ENCODE measurements at regions not wholly inside any gene's neighbourhood (a gene's known extent, or its start where the extent isn't known, plus 50 kb on each side); places are given as distances from the start of the nearest gene placed in this dataset.

DNA sequence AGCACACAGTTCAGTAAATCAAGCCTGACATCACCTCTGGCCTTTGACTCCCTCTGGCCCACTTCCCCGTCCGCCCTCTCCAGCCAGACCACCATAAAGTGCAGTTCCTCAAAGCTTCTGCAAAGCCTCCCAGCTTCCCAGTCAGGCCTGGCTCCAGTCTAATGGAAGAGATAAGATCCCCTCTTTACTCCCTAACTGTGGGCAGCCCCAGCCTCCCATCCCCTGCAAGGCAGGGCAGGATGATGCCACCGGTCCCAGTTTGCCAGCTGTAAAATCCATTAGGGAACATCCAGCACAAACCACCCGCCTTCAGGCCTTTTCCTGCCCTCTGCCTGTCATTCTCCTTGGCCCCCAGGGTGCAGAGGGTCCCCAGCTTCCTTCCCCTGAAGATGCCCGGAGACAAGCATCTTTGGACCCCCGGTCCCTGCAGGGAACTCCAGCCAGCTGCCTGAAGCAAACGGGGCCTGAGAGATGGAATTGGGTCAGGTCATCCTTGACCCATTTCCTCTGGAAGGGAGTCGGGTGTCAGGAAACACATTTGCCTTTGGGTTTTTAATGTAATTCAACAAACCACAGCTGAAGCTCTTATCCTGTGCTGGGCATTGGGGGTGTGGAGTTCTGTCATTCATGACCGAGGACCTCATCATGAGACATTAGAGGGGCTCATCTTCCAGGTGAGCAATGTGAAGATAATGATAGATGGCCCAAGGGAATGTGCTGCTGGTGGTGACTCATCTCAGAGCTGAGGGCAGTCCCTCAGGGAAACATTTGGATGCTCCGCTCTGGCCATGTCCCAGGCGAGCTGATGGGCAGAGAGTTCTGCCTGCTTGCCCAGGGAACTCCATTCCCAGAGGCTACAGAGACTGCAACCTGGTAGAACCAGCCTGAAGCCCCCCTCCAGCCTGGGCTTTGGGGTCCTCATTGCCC lies 93.8 kb upstream of the CLMN start:
- DNase-seq (ENCODE audit: low read depth in 3 of 3) = no peak

- no peak for DNase-seq (ENCODE audit: low read depth in 3 of 3)
Measured at GRCh38 chr14:95410838-95411237, 91.1 kb upstream of the CLMN start.

GRCh38 chr14:95409477-95410272 lies 90.0 kb upstream of the CLMN start:
- DNase-seq (ENCODE audit: low read depth in 3 of 3) = no peak

- no peak for DNase-seq (ENCODE audit: low read depth in 3 of 3)
Measured at GRCh38 chr14:95408731-95409476, 89.2 kb upstream of the CLMN start.

- no peak for DNase-seq (ENCODE audit: low read depth in 3 of 3)
Measured at GRCh38 chr14:95407354-95407753, 87.6 kb upstream of the CLMN start.

DNA sequence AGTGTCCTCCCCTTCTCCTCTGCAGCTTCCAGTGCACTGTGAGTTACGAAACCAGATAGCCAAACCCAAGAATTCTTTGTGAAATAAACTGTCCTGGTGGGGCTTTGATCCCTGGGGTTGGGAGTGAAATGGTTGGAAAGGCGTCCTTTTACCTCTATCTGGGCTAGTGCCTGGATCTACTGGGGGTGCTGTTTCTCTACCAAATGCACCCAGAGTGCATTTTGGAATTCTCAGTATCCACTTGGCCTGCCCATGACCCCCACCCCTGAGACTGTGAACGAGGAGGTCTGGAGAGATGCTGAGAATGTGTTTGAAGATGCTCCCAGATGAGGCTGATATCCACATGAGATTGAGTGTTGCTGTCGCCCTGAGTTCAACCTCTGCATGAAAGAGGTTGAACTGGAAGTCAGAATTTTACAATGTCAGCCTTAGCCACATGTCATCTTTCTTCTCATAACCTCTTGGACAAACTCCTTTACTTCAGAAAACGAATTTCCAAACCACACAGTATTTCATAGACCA lies 87.1 kb upstream of the CLMN start:
- DNase-seq (ENCODE audit: low read depth in 3 of 3) = no peak

- DNase-seq (ENCODE audit: low read depth in 3 of 3) = no peak
Measured at GRCh38 chr14:95404583-95404982, 84.9 kb upstream of the CLMN start.

GRCh38 chr14:95402578-95402977 lies 82.9 kb upstream of the CLMN start:
- no peak for DNase-seq (ENCODE audit: low read depth in 3 of 3)

DNA sequence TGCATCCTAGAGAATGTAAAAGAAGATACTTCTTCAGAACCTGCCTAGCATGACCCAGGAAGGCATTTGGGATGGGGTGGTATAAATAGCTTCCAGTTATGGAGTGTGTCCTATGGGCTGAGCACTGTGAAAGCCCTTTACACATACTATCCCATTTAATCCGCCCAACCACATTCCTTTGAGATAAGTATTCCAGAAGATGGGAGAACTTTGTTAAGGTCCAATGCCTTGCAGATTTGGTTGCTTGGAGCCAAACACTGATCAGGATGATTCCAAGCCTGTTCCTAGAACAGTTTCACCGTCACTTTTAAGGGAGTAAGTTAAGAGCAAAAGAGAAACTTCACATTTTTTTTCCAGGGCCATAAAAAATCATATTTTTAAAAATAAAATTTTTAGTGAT lies 82.5 kb upstream of the CLMN start:
- DNase-seq (ENCODE audit: low read depth in 3 of 3) = no peak

DNA sequence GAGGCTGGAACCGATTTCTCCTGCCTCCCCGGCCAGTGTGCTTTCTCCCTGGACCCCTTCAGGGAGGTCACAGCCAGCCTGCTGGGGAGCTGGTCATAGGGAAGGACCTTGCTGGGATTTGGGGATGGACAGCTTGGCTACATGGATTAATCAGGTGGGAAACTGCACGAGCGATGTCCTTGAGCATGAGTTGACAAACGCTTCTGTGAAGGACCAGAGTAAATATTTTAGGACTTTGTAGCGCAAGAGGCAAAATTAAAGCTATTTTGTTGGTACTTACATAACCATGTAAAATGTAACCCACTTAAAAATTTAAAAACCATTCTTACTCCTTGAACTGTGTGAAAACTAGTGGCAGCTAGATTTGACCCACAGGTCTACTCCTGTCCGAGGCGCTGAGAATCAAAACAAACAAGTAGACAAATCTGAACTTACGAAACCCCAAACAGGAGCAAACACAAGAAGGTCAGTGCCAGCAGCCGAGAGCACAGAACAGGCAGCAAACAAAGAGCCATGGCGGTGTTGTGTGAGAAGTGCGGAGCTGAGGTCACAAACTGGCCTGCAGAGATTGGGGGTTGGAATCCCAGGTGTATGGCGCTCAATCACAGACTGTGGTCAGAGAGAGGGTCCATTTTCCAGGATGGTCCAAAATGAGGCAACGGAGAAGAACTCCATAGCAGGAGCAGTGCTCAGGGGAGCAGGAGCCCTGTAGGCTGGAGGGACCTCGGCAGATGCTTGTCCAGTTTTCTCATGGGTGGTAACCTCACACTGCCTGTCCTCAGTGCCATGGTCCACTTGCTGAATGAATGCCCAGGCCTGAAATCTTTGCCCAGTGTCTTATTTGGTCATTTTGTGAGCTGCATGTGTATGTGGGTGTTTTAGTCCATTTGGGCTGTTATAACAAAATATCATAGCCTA lies 79.2 kb upstream of the CLMN start:
- no peak for DNase-seq (ENCODE audit: low read depth in 3 of 3)

DNA sequence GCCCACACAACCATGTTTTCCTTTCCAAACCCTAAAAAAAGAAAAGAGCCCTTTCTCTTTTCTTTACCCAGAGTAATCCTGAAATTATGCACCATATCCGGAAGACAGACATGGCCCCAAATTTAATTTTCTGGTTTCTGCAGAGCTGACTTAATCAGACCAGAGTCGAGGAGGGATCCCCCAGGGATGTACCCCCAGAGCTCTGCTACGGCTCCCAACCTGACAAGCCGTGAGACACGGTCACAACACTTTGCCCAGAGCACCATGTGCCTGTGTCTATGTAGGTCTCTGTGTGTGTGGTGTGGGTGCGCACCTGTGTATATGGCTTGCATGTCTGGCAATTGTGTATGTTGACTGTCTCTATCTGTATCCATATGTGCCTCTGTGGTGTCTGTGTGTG lies 77.6 kb upstream of the CLMN start:
- DNase-seq (ENCODE audit: low read depth in 3 of 3) = no peak

- no peak for DNase-seq (ENCODE audit: low read depth in 3 of 3)
Measured at GRCh38 chr14:95396221-95396620, 76.5 kb upstream of the CLMN start.

- DNase-seq (ENCODE audit: low read depth in 3 of 3) = no peak
Measured at GRCh38 chr14:95395098-95395737, 75.5 kb upstream of the CLMN start.

GRCh38 chr14:95394297-95395097 lies 74.8 kb upstream of the CLMN start:
- no peak for DNase-seq (ENCODE audit: low read depth in 3 of 3)

DNA sequence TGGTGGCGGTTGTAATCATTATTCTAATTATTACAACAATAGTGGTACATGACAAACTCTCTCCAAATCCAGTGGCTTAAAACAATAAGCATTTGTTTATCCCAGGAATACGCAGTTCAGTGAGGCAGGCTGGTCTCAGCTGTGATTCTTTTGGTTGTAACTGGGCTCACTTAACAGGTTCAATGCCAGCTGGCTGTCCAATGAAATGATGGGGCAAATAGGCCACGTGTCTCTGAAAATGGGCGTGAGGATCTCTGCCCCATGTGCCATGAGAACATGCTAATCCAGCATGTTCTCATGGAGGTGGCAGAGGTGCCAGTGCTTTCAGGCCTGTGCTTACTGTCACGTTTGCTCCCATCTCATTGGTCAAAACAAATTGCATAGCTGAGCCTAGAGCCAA lies 73.1 kb upstream of the CLMN start:
- DNase-seq (ENCODE audit: low read depth in 3 of 3) = no peak

DNA sequence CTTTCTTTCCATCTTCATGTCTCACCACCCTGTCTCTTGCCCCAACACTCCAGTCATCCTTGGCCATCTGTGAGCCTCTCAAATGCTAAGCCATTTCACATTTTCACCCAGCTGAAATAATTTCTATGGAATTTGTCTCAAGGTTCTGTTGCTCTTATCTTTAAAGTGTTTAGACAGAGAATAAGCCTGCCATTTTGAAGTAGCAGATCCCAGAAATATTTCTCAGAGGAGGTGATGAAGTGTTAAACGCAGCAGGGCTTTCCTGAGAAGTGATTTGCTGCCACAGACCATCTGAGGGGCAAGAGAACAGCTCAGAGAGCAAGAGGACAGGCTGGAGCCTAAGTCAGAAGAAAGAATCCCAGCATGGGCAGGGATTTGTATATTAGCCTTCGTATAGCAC lies 71.6 kb upstream of the CLMN start:
- DNase-seq (ENCODE audit: low read depth in 3 of 3) = no peak

- no peak for DNase-seq (ENCODE audit: low read depth in 3 of 3)
Measured at GRCh38 chr14:95389471-95390011, 69.8 kb upstream of the CLMN start.

DNA sequence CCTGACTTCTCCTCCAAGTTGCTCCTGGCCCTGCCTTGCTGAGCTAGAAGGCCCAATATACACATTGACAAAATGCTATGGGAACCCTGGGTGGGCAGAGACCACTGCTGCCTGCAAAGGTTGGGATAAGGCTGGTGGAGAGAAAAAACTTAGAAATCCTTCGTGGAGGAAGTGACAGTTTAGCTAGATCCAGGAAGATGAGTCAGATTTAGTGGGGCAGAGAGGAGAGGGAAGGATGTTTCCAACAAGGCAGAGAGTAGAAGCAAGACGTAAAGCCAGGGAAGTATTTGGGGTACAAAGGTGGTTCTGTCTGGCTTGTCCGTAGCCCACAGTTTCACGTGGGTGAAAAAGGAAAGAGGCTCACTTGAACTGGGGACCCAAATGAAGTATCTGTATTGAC lies 69.0 kb upstream of the CLMN start:
- DNase-seq (ENCODE audit: low read depth in 3 of 3) = no peak

GRCh38 chr14:95387826-95388445 lies 68.2 kb upstream of the CLMN start:
- DNase-seq (ENCODE audit: low read depth in 3 of 3) = no peak
